ENCODE measurements at regions not wholly inside any gene's neighbourhood (a gene's known extent, or its start where the extent isn't known, plus 50 kb on each side); places are given as distances from the start of the nearest gene placed in this dataset.
"Not testable (repeated sequence)": the region's sequence is repeated elsewhere in the genome, so short reads cannot be mapped to it uniquely, and the experiment has no call there.

GRCh38 chr16:61098505-61098904 lies 937.7 kb downstream of the CDH8 start:
- WGBS, 5 donors = 65 to 78% (median 71%) methylated on average over 2 of the region's 2 CpGs
- Histone ChIP-seq H3K27ac (no peak overlapping the region), H3K4me3 (no peak overlapping the region), H3K4me1 (no peaks in the 10 kb centered on the region), H3K27me3 (replicated peaks in 1 of 7) (no peaks in the 10 kb centered on the region), H3K9me3 (peaks cover 0 to 28% (median 7%) of the 10 kb centered on the region in 8 donors), H3K36me3 (no peaks in the 10 kb centered on the region)
- no peak for DNase-seq
- intact Hi-C loops (cut with DNase I; ENCODE audit: low total_unique reads) = no loop called here
- TF ChIP-seq POLR2AphosphoS5 (IDR thresholded peaks at IDR 0.05) (no peak), CTCF (IDR thresholded peaks at IDR 0.05 in 8 of 11, conservative IDR thresholded peaks at IDR 0.05 in 3 of 11) (no peak), POLR2A (IDR thresholded peaks at IDR 0.05) (no peak)

GRCh38 chr16:61091300-61091699 lies 944.9 kb downstream of the CDH8 start:
- intact Hi-C loops (cut with DNase I; ENCODE audit: low total_unique reads); H3K27ac ChIP-seq: not testable (repeated sequence)
- WGBS, 5 donors = 91 to 97% (median 91%) methylated on average over 7 of the region's 7 CpGs

GRCh38 chr16:61083711-61084110 lies 952.5 kb downstream of the CDH8 start:
- no peak for DNase-seq
- Histone ChIP-seq H3K27me3 (replicated peaks in 1 of 7) (no peaks in the 10 kb centered on the region), H3K4me1 (no peaks in the 10 kb centered on the region), H3K9me3 (peaks cover 0 to 20% (median 0%) of the 10 kb centered on the region in 8 donors), H3K4me3 (no peak overlapping the region), H3K27ac (no peak overlapping the region), H3K36me3 (no peaks in the 10 kb centered on the region)
- TF ChIP-seq CTCF (IDR thresholded peaks at IDR 0.05 in 8 of 11, conservative IDR thresholded peaks at IDR 0.05 in 3 of 11) = no peak
- 56 to 74% (median 67%) methylated on average over 1 of the region's 1 CpG for WGBS, 5 donors
- intact Hi-C loops (cut with DNase I; ENCODE audit: low total_unique reads) = no loop called here

More at GRCh38 chr16:61091300-61091699, 944.9 kb downstream of the CDH8 start:
- not testable (repeated sequence) for H3K4me1 ChIP-seq; H3K4me3 ChIP-seq; H3K36me3 ChIP-seq; H3K27me3 ChIP-seq (replicated peaks in 1 of 7)
- H3K9me3 ChIP-seq = peaks cover 0 to 25% (median 18%) of the 10 kb centered on the region in 8 donors
- peak; percentile 56 for DNase-seq

GRCh38 chr16:61074324-61074723 lies 961.9 kb downstream of the CDH8 start:
- no peak overlapping the region for H3K27ac ChIP-seq
- H3K36me3 ChIP-seq = no peaks in the 10 kb centered on the region
- H3K4me1 ChIP-seq = no peaks in the 10 kb centered on the region
- peaks cover 0 to 39% (median 17%) of the 10 kb centered on the region in 8 donors for H3K9me3 ChIP-seq
- WGBS, 5 donors = 65 to 90% (median 81%) methylated on average over 2 of the region's 2 CpGs
- no peaks in the 10 kb centered on the region for H3K27me3 ChIP-seq (replicated peaks in 1 of 7)
- no peak overlapping the region for H3K4me3 ChIP-seq
- intact Hi-C loops (cut with DNase I; ENCODE audit: low total_unique reads) = no loop called here
- DNase-seq = no peak
- no peak for TF ChIP-seq POLR2A (IDR thresholded peaks at IDR 0.05)
- TF ChIP-seq CTCF (IDR thresholded peaks at IDR 0.05 in 8 of 11, conservative IDR thresholded peaks at IDR 0.05 in 3 of 11) = no peak
- TF ChIP-seq POLR2AphosphoS5 (IDR thresholded peaks at IDR 0.05) = no peak

GRCh38 chr16:61057635-61058034 lies 978.6 kb downstream of the CDH8 start:
- Histone ChIP-seq H3K27ac (no peak overlapping the region), H3K4me1 (no peaks in the 10 kb centered on the region), H3K4me3 (no peak overlapping the region), H3K36me3 (no peaks in the 10 kb centered on the region), H3K27me3 (replicated peaks in 1 of 7) (no peaks in the 10 kb centered on the region), H3K9me3 (peaks cover 0 to 4% (median 0%) of the 10 kb centered on the region in 8 donors)
- 75 to 87% (median 79%) methylated on average over 1 of the region's 1 CpG for WGBS, 5 donors
- intact Hi-C loops (cut with DNase I; ENCODE audit: low total_unique reads) = no loop called here
- DNase-seq = no peak
- TF ChIP-seq POLR2AphosphoS5 (IDR thresholded peaks at IDR 0.05) = no peak
- TF ChIP-seq CTCF (IDR thresholded peaks at IDR 0.05 in 8 of 11, conservative IDR thresholded peaks at IDR 0.05 in 3 of 11) = no peak
- TF ChIP-seq POLR2A (IDR thresholded peaks at IDR 0.05) = no peak
